Stimulated activated CD4-positive, alpha-beta T cell treated with anti-CD3 and anti-CD28 coated beads, Interleukin-12 subunit alpha, Interleukin-12 subunit beta, amount 100 ng/mL, for 4 hours (primary cell): ENCODE measurements at regions not wholly inside any gene's neighbourhood (a gene's known extent, or its start where the extent isn't known, plus 50 kb on each side); places are given as distances from the start of the nearest gene placed in this dataset.
"Not testable (repeated sequence)": the region's sequence is repeated elsewhere in the genome, so short reads cannot be mapped to it uniquely, and the experiment has no call there.

Experiments
- DNase-seq: peaks from one replicate; pipeline ENCODE4 v3.0.0-alpha.2; 2020

DNA sequence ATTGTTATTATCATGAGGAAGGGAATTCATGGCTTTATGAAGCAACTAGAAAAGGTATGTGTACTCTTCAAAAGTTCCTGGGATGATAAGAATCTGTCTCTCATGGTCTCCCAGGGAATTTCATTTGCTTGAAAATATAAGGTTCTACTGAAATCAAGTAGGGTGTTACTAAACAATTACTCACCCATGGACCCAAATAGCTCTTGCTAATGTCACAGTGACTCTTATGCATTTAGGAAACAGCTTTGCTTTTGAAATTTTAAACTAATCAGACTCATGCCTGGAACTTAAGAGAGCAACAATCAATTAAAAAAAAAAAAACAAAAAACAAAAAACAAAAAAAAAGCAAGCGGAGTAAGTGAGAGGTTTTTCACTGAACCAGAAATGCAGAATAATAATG, 1546.3 kb upstream of the TENM4 start:
- DNase-seq, result no peak

DNA sequence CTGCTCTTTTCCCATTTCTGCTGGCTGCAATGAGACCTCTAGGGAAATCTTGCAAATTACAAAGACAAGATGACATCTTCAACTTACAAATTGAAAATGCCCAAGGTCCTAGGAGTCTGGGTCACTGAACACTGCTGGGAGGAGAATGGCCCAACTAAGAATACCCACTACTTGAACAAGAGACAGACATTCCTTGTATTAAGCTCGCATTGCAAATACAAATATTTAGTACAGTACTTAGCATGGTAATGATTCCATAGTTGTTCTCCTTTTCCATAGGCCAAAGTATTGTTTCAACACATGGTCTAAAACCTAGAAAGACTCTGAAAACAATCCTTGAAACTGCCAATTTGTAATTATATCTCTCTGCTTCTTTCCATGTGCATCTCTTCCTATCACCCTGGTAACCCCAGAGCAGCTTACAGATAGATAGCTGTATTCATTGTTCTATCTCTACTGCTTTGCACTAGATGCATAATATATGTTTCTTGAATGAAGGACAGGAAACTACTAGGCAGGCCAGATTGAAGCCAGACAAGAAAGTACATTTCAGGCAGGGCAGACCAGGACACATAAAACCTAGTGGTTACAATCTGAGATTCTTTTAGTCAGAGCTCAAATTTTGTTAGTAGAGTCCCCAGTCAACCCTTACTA, 1545.7 kb upstream of the TENM4 start:
- no peak for DNase-seq

DNA sequence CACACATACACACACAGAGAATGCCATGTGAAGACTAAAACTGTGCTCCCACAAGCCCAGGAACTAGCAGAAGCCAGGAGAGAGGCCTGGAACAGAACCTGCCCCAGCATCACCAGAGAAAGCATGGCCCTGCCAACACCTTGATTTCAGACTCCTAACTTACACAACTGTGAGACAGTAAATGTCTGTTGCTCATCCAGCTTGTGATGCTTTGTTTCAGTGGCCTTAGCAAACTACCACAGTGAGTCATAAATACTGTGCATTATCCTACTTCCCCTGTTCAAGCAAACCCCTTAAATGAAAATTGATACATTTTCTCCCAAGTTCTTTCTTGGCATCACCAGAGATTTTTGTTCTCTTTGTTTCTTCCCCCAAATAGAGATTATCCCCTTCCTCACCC, 1539.4 kb upstream of the TENM4 start:
- DNase-seq, result no peak

DNA sequence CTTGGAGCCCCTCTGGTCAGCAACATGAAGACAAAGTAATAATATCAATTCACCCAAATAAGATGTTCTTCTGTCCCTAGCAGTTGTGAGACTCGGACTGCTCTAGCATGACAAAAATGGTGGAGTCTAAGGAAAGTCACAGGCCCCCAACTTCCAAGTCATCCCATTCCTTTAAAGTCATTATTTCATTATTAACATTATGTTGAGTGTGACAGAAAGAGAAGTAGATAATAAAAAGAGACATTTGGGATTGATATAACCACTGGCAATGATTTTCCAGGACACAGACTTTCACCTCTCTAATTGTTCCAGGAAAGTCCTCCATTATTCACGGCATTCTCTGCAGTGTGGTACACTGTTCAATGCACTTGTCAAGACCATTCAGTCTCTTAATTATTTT, 1533.0 kb upstream of the TENM4 start:
- no peak for DNase-seq

DNA sequence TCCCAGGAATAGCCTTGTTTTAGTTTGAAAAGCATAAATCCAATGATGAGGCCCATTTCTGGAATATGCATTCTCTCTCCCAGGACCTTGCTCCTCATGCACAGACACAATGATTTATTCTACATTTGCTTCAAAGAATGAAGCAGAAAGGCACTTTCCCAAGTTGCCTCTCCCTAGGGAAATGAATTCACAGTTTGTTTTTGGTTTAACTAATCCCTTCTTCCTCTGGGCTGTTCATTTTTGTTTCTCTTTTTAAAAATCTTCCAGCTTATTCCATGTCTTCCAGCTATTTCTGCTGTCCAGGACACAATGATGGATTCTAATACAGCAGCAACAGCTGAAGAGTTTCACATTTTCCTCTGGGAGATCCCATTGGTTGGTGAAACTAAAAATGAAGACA, 1529.2 kb upstream of the TENM4 start:
- no peak for DNase-seq

DNA sequence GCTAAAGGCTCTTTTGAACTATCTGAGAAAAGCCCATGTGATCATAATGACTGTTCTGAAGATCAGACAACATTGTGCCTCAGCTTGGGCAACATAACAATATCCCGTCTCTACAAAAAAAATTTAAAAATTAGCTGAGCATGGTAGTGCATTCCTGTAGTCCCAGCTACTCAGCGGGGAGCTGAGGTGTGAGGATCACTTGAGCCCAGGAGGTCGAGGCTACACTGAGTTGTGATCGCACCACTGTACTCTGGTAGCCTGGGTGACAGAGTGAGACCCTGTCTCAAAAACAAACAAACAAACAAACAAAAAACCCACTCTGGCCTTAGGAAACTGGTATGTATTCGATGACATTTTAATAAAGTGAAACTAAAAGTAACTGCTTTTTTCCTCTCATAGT, 1526.8 kb upstream of the TENM4 start:
- DNase-seq, result no peak

DNA sequence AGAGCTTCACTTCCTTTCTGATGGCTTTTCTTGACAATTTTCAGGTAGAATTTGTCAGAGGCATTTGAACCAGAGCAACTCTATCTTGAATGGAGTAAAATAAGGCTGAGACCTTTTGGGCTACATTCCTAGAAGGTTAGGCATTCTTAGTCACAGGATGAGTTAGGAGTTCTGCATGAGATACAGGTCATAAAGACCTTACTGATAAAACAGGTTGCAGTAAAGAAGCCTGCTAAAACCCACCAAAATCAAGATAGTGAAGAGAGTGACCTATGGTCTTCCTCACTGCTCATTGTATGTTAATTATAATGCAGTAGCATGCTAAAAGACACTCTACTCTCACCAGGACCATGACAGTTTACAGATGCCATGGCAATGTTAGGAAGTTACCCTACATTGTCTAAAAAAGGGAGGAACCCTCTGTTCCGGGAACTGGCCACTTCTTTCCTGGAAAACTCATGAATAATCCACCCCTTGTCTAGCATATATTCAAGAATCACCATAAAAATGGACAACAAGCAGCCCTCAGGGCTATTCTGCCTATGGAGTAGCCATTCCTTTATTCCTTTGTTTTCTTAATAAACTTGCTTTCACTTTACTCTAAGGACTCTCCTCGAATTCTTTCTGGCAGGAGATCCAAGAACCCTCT, 1519.7 kb upstream of the TENM4 start:
- DNase-seq, result no peak

DNA sequence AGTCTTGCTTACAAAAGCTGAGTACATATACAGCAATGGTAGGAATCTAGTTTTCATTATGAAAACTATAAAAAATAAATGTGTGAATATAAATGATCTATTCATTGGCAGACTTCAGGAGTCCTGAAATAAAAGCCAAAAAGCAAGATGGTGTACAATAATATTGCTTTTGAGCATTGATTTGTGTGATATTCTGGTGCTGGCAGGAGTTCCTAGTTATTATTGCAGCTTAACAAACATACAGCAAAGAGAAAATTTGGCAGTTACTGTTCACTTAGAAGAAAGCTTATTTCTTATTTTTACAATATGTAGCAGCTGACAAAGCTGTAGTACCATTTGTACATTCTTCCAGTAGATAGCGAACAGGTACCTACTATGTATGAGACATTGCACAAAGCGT, 1518.9 kb upstream of the TENM4 start:
- DNase-seq, result no peak

DNA sequence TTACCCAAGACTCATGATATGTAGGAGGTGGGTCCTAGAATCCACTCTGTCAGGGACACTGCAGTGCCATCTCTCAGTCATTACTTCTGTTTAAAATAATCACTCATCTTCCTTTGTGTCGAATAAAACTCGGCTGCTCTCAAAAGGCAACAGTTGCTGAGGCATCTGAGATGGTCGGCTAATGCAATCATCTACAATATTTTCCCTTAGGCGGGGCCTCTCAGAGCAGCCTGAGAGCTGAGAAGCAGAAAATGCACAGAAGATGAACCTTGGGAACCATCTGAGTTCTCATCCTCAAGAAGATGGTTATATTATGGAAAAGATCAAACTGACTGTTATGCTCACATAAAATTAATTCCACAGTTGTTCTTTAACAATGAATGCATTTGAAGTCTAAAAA, 1518.2 kb upstream of the TENM4 start:
- DNase-seq, result no peak

DNA sequence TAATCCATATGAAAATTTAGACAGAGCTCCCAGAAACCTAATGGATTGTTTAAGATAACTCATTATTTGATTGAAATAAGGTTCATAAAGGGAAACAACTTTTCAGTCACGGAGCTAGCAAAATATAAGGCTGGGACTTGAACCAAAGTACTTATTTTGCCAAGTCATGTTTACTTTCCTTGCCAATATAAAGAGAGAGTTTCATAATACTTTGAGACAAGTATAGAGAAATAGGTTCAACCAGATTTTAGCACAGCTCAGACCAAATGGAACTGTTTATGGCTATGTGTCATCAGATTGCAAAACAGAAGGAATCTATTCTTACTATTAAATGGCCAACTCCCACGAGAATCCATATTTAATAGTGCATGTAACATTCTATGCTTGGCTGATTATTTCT, 1517.5 kb upstream of the TENM4 start:
- DNase-seq, result no peak

DNA sequence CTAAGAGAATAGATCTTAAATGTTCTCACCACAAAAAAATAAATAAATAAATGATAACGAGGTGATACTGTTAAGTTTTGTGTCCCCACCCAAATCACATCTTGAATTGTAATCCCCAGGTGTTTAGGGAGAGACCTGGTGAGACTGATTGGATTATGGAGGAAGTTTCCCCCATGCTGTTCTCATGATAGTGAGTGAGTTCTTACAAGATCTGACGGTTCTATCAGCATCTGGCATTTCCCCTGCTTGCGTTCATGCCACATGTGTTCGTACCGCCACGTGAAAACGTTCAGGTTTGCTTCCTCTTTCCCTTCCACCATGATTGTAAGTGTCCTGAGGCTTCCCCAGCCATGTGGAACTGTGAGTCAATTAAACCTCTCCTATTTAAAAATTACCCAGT, 1514.8 kb upstream of the TENM4 start:
- no peak for DNase-seq

DNA sequence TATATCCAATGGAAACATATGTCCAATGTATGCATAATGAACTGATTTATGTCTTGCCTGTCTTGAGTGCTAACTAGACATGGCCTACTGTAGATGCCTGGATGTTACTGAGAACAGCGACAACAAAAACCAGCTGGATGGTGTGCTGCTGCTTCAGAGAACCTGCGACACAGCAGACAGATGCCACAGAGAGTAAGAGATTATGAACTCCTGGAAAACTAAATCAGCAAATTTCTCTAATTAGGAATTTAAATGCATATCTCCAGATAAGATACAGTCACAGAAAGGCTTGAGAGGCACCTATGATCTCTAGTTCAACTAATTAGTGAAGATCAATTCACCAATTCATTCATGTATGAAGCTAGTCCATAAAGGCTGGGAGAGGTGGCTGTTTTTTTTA, 1508.0 kb upstream of the TENM4 start:
- no peak for DNase-seq

DNA sequence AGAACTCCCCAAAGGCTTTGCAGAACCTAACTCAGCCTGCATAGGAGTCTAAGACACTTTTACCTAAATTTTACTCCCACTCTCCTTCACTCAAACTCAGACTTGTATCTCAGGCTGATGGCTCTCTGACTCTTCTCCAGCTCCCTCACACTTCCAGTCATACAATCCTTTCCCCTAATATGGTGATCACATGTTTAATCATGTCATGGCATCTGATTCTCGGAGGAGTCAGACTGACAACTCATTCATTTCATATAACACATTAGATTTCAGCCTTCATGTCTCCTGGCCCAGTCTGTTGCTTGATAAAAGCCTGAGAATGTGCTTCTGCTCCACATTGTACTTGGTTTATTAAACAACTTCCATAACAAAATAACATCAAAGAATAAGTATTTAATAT, 1503.9 kb upstream of the TENM4 start:
- DNase-seq, result no peak

DNA sequence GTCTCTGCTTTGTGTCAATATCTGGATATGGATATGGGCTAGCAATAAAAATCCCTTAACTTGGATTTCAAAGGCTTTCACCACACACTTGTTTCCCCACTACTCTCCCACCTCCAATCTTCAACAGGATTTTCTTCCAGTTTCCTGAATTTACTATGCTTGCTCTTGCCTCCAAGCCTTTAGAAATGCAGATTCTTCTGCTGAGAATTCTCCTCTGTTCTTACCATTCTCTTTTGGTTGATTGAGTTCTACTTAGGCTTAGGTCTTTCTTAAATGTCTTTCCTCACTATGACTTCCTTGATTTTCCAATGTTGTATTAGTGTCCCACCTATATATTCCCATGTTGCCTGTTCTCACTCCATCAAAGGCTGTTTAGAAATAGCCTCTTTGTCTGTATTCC, 1502.4 kb upstream of the TENM4 start:
- DNase-seq, result no peak

DNA sequence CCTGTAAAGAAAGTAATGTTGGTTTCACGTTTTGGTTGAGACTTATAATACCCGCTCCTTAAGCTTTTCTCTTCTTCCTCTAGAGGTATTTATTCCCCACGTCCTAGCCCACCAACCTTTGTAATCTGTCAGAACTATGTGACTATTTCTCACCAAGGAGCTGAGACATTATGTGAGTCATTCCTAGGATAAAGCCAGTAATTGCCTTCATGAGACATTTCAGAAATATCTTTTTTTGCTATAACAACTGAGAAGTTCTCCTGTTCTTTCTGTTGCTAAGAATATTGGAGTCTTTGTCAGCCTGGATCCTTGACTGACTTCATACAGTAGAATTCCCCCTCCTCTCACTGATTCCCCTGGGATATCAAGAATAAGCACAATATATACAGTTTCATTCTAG, 1497.0 kb upstream of the TENM4 start:
- no peak for DNase-seq

DNA sequence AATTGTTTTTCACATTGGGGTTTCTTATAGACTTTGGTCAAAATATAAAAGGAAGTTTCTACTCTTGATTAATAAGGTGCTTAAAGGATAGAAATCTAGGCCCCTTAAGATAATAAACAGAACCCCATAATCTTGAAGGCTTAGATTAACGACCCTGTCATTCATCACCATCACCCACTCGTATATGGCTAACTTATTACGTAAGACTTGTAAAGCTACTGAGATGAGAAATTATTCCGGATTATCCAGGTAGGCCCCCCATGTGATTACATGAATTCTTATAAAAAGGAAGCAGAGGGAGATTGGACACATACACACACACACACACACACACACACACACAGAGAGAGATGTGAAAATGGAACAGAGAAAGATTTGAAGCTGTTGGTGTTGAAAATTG, 1489.2 kb upstream of the TENM4 start:
- no peak for DNase-seq

DNA sequence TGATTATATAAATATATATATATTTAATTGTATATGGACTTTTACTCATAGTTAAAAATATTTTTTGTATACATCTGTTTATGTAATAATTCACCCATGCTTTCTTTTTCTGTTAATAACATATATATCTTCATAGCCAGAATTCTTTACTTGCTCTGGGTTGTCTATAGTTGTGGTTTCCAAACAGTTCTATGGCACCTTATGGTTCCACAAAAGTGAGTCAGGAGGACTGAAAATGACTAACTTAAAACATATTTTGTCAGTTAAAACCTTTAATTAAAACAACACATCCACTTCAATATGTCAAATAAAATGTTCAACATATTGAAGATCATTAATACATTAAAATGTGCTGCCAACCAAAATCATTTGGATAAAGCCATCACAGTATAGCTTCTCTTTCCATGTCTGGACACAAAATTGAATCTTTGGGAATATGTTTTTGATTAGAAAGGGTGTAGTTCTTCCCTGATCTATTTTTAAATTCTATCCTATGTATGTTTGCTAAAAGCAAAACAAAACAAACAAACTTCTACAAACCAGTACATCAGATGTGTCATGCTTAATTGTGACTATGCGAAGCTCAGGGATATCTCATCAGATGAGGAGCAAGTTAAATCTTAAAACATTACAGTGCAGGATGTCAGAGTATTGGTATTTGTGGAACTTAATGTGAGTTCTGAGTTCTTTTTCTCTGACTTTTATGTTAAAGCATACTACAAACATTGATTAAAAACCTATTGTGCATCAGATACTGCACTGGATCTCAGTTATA, 1488.4 kb upstream of the TENM4 start:
- no peak for DNase-seq

DNA sequence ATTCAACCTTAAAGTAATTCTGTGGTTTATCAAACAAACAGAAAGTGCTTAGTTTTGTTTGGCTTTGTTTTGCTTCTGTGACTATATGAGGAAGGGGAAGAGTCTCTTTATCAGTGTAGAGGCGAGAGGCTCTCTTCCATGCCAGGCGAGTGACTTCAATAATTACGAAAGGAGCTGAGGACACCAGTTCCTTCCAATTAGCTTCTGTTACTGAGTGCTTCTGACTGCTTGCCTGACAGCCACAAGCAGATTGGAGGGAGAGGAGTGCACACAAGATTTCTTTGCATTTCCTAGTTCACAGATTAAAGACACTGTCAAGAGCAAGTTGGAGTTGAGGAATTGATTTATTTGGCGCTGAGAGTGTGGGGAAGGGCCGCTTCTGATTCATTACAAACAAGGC, 1484.5 kb upstream of the TENM4 start:
- DNase-seq, result no peak

DNA sequence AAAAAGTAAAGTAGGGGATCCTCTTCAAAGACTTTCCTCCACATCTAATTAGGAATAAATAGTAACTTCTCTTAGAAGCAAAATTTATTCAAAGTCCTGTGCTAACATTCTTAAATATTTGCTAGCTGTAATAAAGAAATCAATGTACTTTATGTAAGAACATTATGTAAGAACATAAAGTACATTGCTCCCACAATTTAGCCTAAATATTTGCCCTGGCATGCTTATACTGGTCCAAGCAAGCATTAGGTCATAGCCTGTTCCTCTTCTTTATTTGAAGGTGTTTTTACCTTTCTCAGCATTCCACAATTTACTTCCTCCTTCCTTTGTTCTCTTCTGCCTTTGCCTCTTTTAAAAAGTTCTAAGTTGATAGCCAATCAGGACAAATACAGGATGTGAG, 1480.5 kb upstream of the TENM4 start:
- not testable (repeated sequence) for DNase-seq

DNA sequence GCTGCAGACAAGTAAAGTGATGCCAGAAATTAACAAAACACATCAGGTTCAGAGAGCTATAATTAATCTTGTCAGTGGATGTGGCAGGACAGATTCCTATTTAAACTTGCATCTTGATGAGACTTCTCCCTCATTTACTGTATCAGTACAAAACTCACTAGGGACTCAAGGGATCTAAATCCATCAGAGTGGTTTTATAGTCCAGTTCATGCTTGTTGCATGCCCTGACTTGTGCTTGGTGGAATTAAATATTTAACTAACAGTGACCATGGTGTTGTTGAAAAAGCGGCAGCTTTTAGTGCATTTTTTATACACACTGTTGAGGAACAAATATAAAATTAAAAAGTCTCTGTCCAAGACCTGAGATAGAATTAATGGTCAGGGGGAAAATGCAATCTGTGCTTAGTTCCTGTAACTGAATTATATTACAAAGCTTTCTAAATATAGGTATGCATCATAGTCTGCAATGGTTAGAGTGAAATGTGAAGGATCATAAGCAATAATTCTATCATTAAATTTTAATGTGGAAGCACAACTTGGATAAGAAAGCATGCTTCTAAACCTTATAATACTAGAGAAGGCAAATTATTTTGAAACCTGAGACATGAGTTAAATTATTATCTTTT, 1475.5 kb upstream of the TENM4 start:
- no peak for DNase-seq

DNA sequence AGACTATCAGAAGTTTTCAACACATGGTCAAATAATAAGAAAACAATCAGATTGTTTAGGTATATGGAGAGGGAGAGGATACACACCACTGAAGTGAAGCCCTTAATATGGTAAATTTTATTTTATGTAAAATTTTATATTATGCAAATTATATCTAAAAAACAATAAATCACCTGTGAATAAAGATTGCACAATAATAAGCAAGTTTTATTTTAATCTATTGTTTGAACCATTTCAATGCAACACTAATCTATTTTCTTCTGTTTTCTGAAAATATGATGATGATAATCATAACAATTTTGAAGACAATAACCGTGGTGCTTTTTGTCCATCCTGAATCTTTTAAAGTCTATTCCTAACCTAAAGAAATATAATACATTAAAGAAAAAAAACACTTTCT, 1473.5 kb upstream of the TENM4 start:
- no peak for DNase-seq

DNA sequence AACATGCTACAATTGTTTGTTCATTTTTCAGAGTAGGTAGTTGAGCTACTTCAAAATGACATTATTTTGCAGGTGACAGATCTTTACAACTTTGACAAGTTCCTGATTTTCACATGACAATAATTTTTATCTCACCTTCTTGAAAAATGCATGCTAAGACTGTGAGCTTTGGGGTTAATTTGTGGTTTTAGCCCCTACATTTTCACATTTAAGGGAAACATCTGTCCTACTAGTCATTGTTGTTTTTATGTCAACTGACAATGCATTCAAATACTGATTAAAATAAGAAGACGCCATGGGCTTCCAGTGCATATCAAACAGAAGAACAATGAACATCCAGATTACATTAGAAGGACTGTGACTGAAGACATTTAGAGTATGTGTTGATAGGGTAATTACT, 1470.8 kb upstream of the TENM4 start:
- DNase-seq, result no peak

DNA sequence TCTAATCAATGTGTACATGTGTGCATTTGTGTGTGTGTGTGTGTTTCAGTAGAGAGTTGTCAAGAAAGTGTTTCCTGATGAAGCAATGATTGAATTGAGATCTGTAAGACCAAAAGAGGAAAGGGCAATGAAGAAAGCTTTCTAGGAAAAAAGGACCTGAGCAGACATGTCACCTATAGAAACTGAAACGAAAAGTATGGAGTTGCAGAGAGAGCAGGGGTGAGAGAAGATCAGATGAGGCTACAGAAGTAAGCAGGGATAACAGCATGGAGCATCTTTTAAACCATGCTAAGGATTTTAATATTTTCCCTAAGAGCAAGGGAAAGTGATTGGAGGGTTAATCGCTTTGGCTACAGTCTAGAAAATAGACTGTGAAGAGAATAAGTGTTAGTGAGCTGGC, 1459.4 kb upstream of the TENM4 start:
- no peak for DNase-seq

DNA sequence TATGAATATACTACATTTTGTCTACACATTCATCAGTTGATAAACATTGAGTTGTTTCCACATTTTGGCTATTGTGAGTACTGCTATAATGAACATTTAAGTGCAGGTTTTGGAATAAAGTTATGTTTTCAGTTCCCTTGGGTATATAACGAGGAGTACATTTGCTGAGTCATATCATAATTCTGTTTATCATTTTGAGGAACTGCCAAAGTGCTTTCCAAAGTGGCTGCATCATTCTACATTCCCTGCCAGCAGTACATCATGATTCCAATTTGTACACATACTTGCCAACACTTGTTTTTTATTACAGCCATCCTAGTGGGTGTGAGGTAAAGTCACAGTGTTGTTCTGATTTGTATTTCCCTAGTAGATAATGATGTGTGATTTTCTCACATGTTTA, 1458.6 kb upstream of the TENM4 start:
- DNase-seq, result no peak
